ENCODE measurements at regions not wholly inside any gene's neighbourhood (a gene's known extent, or its start where the extent isn't known, plus 50 kb on each side); places are given as distances from the start of the nearest gene placed in this dataset.

DNA sequence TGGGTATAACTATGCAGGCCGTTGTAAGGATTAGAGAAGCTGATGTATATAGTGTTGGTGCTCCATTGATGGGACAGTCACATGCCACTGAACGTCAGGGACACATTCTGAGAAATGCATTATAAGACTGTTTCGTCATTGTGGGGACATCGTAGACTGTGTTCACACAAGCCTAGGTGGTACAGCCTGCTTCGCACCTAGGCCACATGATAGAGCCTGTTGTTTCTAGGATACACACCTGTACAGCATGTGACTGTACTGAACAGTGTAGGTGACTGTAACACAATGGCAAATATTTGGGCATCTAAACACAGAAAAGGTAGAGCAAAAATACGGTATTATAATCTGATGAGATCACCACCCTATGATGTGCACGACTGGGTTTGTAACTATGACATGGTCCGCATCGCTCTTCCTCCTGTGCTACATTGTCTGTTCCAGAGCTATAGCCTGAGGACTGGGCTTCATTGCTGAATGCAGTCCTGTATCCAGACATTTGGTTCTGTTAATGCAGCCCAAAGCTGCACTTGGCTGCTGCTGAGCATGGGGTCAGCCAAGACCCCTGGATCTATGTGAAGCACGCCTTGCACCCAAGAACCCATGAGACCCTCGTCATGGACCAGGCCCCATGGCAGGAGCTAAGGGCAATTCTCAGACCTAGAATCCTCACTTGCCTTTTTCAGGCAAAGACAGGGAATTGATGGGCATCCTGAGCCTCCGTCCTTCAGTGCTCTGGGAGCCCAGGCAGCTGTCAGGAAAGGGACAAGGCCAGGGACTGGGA lies 51.1 kb upstream of the THY1 start:
- no peak for DNase-seq (ENCODE audit: low spot score)

DNA sequence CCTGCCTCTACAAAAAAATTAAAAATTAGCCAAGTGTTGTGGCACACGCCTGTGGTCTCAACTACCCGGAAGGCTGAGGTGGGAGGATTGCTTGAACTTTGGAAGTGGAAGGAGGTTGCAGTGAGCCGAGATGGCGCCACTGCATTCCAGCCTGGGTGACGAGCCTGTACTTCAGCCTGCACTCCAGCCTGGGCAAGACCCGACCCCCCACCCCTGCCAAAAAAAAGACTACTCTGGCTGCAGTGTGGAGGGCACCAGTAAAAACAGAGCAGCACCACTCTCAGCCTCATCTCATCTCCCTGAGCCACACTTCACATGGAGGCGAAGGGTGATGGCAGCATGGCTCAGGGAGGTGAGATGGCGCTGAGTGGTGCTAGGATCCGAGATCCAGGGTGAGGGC lies 50.3 kb upstream of the THY1 start:
- DNase-seq (ENCODE audit: low spot score), result no peak

DNA sequence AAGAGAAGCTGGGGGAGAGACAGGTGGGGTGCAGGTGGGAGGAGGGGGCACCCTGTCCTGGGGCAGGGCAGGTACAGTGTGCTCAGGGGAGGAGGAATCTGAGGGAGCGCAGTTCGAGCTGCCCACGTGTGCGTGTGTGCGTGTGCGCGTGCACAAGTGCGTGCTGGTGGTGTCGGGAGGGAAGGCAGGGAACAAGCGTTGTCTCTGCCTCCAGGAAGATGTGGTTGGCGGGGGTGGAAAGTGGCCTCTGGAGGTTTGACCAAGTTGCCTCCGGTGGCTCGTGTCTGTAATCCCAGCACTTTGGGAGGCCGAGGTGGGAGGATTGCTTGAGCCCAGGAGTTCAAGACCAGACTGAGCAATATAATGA lies 49.9 kb upstream of the THY1 start:
- DNase-seq (ENCODE audit: low spot score), result no peak

All from kidney tubule cell (primary cell).